ENCODE measurements at regions not wholly inside any gene's neighbourhood (a gene's known extent, or its start where the extent isn't known, plus 50 kb on each side); places are given as distances from the start of the nearest gene placed in this dataset.

GRCh38 chr10:88081457-88082054 lies 218.1 kb downstream of the PTEN start:
- H3K4me1 ChIP-seq (ENCODE audit: control insufficient read depth in 2 of 2, insufficient read depth in 1 of 2, low read depth in 1 of 2, low read length in 2 of 2) = peaks cover 0 to 2% of the 10 kb centered on the region in 2 donors
- no peak overlapping the region for H2BK15ac ChIP-seq (ENCODE audit: low read length)
- H3K9me3 ChIP-seq (replicated peaks in 1 of 2; ENCODE audit: control insufficient read depth in 2 of 2, insufficient read depth in 1 of 2, low read depth in 1 of 2, low read length in 2 of 2) = no peaks in the 10 kb centered on the region
- DNase-seq (ENCODE audit: low spot score) = no peak
- no peak overlapping the region for H3K18ac ChIP-seq (ENCODE audit: low read length)
- WGBS, 2 donors (ENCODE audit: extremely low coverage in 2 of 2, insufficient read length in 2 of 2, insufficient replicate concordance in 1 of 2) = no CpG with 5 or more reads among the region's 3 CpGs
- no peak overlapping the region for H2BK120ac ChIP-seq (ENCODE audit: low read depth, low read length)
- no peak overlapping the region for H2BK12ac ChIP-seq (ENCODE audit: low read length)
- H3K27ac ChIP-seq (replicated peaks; ENCODE audit: low read length) = no peak overlapping the region
- H3K9ac ChIP-seq (ENCODE audit: low read depth, low read length, poor library complexity) = no peak overlapping the region
- no peak overlapping the region for H3K23ac ChIP-seq (ENCODE audit: low read depth, low read length, poor library complexity)
- H2AK5ac ChIP-seq (ENCODE audit: low read depth, low read length) = no peak overlapping the region
- no peak overlapping the region for H3K4me2 ChIP-seq (ENCODE audit: insufficient read depth, low read length, poor library complexity, severe bottlenecking)
- no peak overlapping the region for H3K14ac ChIP-seq (ENCODE audit: low read length)
- no peak overlapping the region for H4K91ac ChIP-seq (ENCODE audit: low read depth, low read length, poor library complexity)
- no peaks in the 10 kb centered on the region for H3K27me3 ChIP-seq (ENCODE audit: control insufficient read depth in 3 of 3, insufficient read depth in 3 of 3, low read depth in 1 of 3, low read length in 3 of 3)
- H3K79me1 ChIP-seq (ENCODE audit: low read depth, low read length) = no peaks in the 10 kb centered on the region
- H3K4me3 ChIP-seq (ENCODE audit: low read length in 2 of 2) = no peak overlapping the region
- H3K36me3 ChIP-seq (replicated peaks in 1 of 2; ENCODE audit: control insufficient read depth in 2 of 2, insufficient read depth in 2 of 2, low read length in 2 of 2) = no peaks in the 10 kb centered on the region
- no peak overlapping the region for H3K4ac ChIP-seq (ENCODE audit: low read length)
- no peak overlapping the region for H2BK5ac ChIP-seq (ENCODE audit: low read length)
- H4K8ac ChIP-seq (ENCODE audit: low read depth, low read length) = no peak overlapping the region
- no peak overlapping the region for H2AFZ ChIP-seq (ENCODE audit: low read length)

GRCh38 chr10:88082391-88082790 lies 219.0 kb downstream of the PTEN start:
- WGBS, 2 donors (ENCODE audit: extremely low coverage in 2 of 2, insufficient read length in 2 of 2, insufficient replicate concordance in 1 of 2) = no CpG with 5 or more reads among the region's 3 CpGs
- Histone ChIP-seq H2AK5ac (ENCODE audit: low read depth, low read length) (no peak overlapping the region), H3K4me2 (ENCODE audit: insufficient read depth, low read length, poor library complexity, severe bottlenecking) (no peak overlapping the region), H2BK5ac (ENCODE audit: low read length) (no peak overlapping the region), H3K18ac (ENCODE audit: low read length) (no peak overlapping the region), H3K27me3 (ENCODE audit: control insufficient read depth in 3 of 3, insufficient read depth in 3 of 3, low read depth in 1 of 3, low read length in 3 of 3) (no peaks in the 10 kb centered on the region), H3K4ac (ENCODE audit: low read length) (no peak overlapping the region), H2BK120ac (ENCODE audit: low read depth, low read length) (no peak overlapping the region), H3K4me3 (ENCODE audit: low read length in 2 of 2) (no peak overlapping the region), H3K23ac (ENCODE audit: low read depth, low read length, poor library complexity) (no peak overlapping the region), H2BK12ac (ENCODE audit: low read length) (no peak overlapping the region), H3K9ac (ENCODE audit: low read depth, low read length, poor library complexity) (no peak overlapping the region), H3K14ac (ENCODE audit: low read length) (no peak overlapping the region), H3K4me1 (ENCODE audit: control insufficient read depth in 2 of 2, insufficient read depth in 1 of 2, low read depth in 1 of 2, low read length in 2 of 2) (peaks cover 0 to 2% of the 10 kb centered on the region in 2 donors), H2BK15ac (ENCODE audit: low read length) (no peak overlapping the region), H2AFZ (ENCODE audit: low read length) (no peak overlapping the region), H3K79me1 (ENCODE audit: low read depth, low read length) (no peaks in the 10 kb centered on the region), H4K91ac (ENCODE audit: low read depth, low read length, poor library complexity) (no peak overlapping the region), H3K27ac (replicated peaks; ENCODE audit: low read length) (no peak overlapping the region), H3K9me3 (replicated peaks in 1 of 2; ENCODE audit: control insufficient read depth in 2 of 2, insufficient read depth in 1 of 2, low read depth in 1 of 2, low read length in 2 of 2) (no peaks in the 10 kb centered on the region), H3K36me3 (replicated peaks in 1 of 2; ENCODE audit: control insufficient read depth in 2 of 2, insufficient read depth in 2 of 2, low read length in 2 of 2) (no peaks in the 10 kb centered on the region), H4K8ac (ENCODE audit: low read depth, low read length) (no peak overlapping the region)
- no peak for DNase-seq (ENCODE audit: low spot score)

GRCh38 chr10:88082806-88083596 lies 219.6 kb downstream of the PTEN start:
- no peak overlapping the region for H2BK5ac ChIP-seq (ENCODE audit: low read length)
- DNase-seq (ENCODE audit: low spot score) = no peak

GRCh38 chr10:88083597-88083989 lies 220.2 kb downstream of the PTEN start:
- H4K91ac ChIP-seq (ENCODE audit: low read depth, low read length, poor library complexity) = no peak overlapping the region
- H3K9me3 ChIP-seq (replicated peaks in 1 of 2; ENCODE audit: control insufficient read depth in 2 of 2, insufficient read depth in 1 of 2, low read depth in 1 of 2, low read length in 2 of 2) = no peaks in the 10 kb centered on the region
- no peak overlapping the region for H3K4me3 ChIP-seq (ENCODE audit: low read length in 2 of 2)
- H3K36me3 ChIP-seq (replicated peaks in 1 of 2; ENCODE audit: control insufficient read depth in 2 of 2, insufficient read depth in 2 of 2, low read length in 2 of 2) = no peaks in the 10 kb centered on the region
- no peak overlapping the region for H2AFZ ChIP-seq (ENCODE audit: low read length)
- H2BK120ac ChIP-seq (ENCODE audit: low read depth, low read length) = no peak overlapping the region
- no peak overlapping the region for H3K23ac ChIP-seq (ENCODE audit: low read depth, low read length, poor library complexity)
- H2BK5ac ChIP-seq (ENCODE audit: low read length) = no peak overlapping the region
- H3K4me1 ChIP-seq (ENCODE audit: control insufficient read depth in 2 of 2, insufficient read depth in 1 of 2, low read depth in 1 of 2, low read length in 2 of 2) = peaks cover 0 to 2% of the 10 kb centered on the region in 2 donors
- no peak overlapping the region for H3K9ac ChIP-seq (ENCODE audit: low read depth, low read length, poor library complexity)
- no peak overlapping the region for H3K4me2 ChIP-seq (ENCODE audit: insufficient read depth, low read length, poor library complexity, severe bottlenecking)
- no peak overlapping the region for H2AK5ac ChIP-seq (ENCODE audit: low read depth, low read length)
- WGBS, 2 donors (ENCODE audit: extremely low coverage in 2 of 2, insufficient read length in 2 of 2, insufficient replicate concordance in 1 of 2) = no CpG with 5 or more reads among the region's 7 CpGs
- H2BK15ac ChIP-seq (ENCODE audit: low read length) = no peak overlapping the region
- H4K8ac ChIP-seq (ENCODE audit: low read depth, low read length) = no peak overlapping the region
- no peaks in the 10 kb centered on the region for H3K27me3 ChIP-seq (ENCODE audit: control insufficient read depth in 3 of 3, insufficient read depth in 3 of 3, low read depth in 1 of 3, low read length in 3 of 3)
- H3K18ac ChIP-seq (ENCODE audit: low read length) = no peak overlapping the region
- no peak overlapping the region for H3K4ac ChIP-seq (ENCODE audit: low read length)
- no peak overlapping the region for H3K14ac ChIP-seq (ENCODE audit: low read length)
- no peak overlapping the region for H3K27ac ChIP-seq (replicated peaks; ENCODE audit: low read length)
- no peak overlapping the region for H2BK12ac ChIP-seq (ENCODE audit: low read length)
- H3K79me1 ChIP-seq (ENCODE audit: low read depth, low read length) = no peaks in the 10 kb centered on the region
- DNase-seq (ENCODE audit: low spot score) = no peak

More at GRCh38 chr10:88082806-88083596, 219.6 kb downstream of the PTEN start:
- no CpG with 5 or more reads among the region's 1 CpG for WGBS, 2 donors (ENCODE audit: extremely low coverage in 2 of 2, insufficient read length in 2 of 2, insufficient replicate concordance in 1 of 2)
- Histone ChIP-seq H3K14ac (ENCODE audit: low read length) (no peak overlapping the region), H3K4ac (ENCODE audit: low read length) (no peak overlapping the region), H3K4me1 (ENCODE audit: control insufficient read depth in 2 of 2, insufficient read depth in 1 of 2, low read depth in 1 of 2, low read length in 2 of 2) (peaks cover 0 to 2% of the 10 kb centered on the region in 2 donors), H3K27me3 (ENCODE audit: control insufficient read depth in 3 of 3, insufficient read depth in 3 of 3, low read depth in 1 of 3, low read length in 3 of 3) (no peaks in the 10 kb centered on the region), H3K79me1 (ENCODE audit: low read depth, low read length) (no peaks in the 10 kb centered on the region), H3K9me3 (replicated peaks in 1 of 2; ENCODE audit: control insufficient read depth in 2 of 2, insufficient read depth in 1 of 2, low read depth in 1 of 2, low read length in 2 of 2) (no peaks in the 10 kb centered on the region), H2AK5ac (ENCODE audit: low read depth, low read length) (no peak overlapping the region), H3K36me3 (replicated peaks in 1 of 2; ENCODE audit: control insufficient read depth in 2 of 2, insufficient read depth in 2 of 2, low read length in 2 of 2) (no peaks in the 10 kb centered on the region), H3K4me3 (ENCODE audit: low read length in 2 of 2) (no peak overlapping the region), H3K23ac (ENCODE audit: low read depth, low read length, poor library complexity) (no peak overlapping the region), H2BK120ac (ENCODE audit: low read depth, low read length) (no peak overlapping the region), H4K91ac (ENCODE audit: low read depth, low read length, poor library complexity) (no peak overlapping the region), H2AFZ (ENCODE audit: low read length) (no peak overlapping the region), H3K9ac (ENCODE audit: low read depth, low read length, poor library complexity) (no peak overlapping the region), H2BK12ac (ENCODE audit: low read length) (no peak overlapping the region), H2BK15ac (ENCODE audit: low read length) (no peak overlapping the region), H3K27ac (replicated peaks; ENCODE audit: low read length) (no peak overlapping the region), H3K4me2 (ENCODE audit: insufficient read depth, low read length, poor library complexity, severe bottlenecking) (no peak overlapping the region), H3K18ac (ENCODE audit: low read length) (no peak overlapping the region), H4K8ac (ENCODE audit: low read depth, low read length) (no peak overlapping the region)
